ENCODE measurements at regions not wholly inside any gene's neighbourhood (a gene's known extent, or its start where the extent isn't known, plus 50 kb on each side); places are given as distances from the start of the nearest gene placed in this dataset.

GRCh38 chr9:106502930-106503329, 360.0 kb upstream of the ZNF462 start:
- Histone ChIP-seq H4K20me1 (ENCODE audit: insufficient read depth) (no peaks in the 10 kb centered on the region), H3K4me2 (no peak overlapping the region), H2AFZ (ENCODE audit: low read depth) (no peak overlapping the region), H3K36me3 (ENCODE audit: insufficient read depth) (no peaks in the 10 kb centered on the region), H3K27ac (no peak overlapping the region), H3K4me1 (ENCODE audit: low read depth, poor library complexity, severe bottlenecking) (no peaks in the 10 kb centered on the region), H3K27me3 (ENCODE audit: insufficient read depth, low read depth) (no peaks in the 10 kb centered on the region), H3K4me3 (IDR thresholded peaks at IDR 0.05; ENCODE audit: insufficient read depth, low read depth, low read length) (no peak overlapping the region), H3K79me2 (ENCODE audit: insufficient read depth, low read depth) (no peaks in the 10 kb centered on the region), H3K9ac (no peak overlapping the region)
- no peak for TF ChIP-seq CTCF (conservative IDR thresholded peaks at IDR 0.05; ENCODE audit: low read depth, low read length)

GRCh38 chr9:106503759-106504158, 359.2 kb upstream of the ZNF462 start:
- no peak for TF ChIP-seq CTCF (conservative IDR thresholded peaks at IDR 0.05; ENCODE audit: low read depth, low read length)
- no peaks in the 10 kb centered on the region for H3K4me1 ChIP-seq (ENCODE audit: low read depth, poor library complexity, severe bottlenecking)
- no peaks in the 10 kb centered on the region for H3K27me3 ChIP-seq (ENCODE audit: insufficient read depth, low read depth)
- H3K4me3 ChIP-seq (IDR thresholded peaks at IDR 0.05; ENCODE audit: insufficient read depth, low read depth, low read length): no peak overlapping the region
- H4K20me1 ChIP-seq (ENCODE audit: insufficient read depth): no peaks in the 10 kb centered on the region
- no peaks in the 10 kb centered on the region for H3K79me2 ChIP-seq (ENCODE audit: insufficient read depth, low read depth)
- H3K4me2 ChIP-seq: no peak overlapping the region
- H3K9ac ChIP-seq: no peak overlapping the region
- H3K36me3 ChIP-seq (ENCODE audit: insufficient read depth): no peaks in the 10 kb centered on the region
- no peak overlapping the region for H2AFZ ChIP-seq (ENCODE audit: low read depth)
- no peak overlapping the region for H3K27ac ChIP-seq

- Histone ChIP-seq H3K36me3 (ENCODE audit: insufficient read depth) (no peaks in the 10 kb centered on the region), H3K27ac (no peak overlapping the region), H4K20me1 (ENCODE audit: insufficient read depth) (no peaks in the 10 kb centered on the region), H3K79me2 (ENCODE audit: insufficient read depth, low read depth) (no peaks in the 10 kb centered on the region), H3K27me3 (ENCODE audit: insufficient read depth, low read depth) (no peaks in the 10 kb centered on the region), H2AFZ (ENCODE audit: low read depth) (no peak overlapping the region), H3K9ac (no peak overlapping the region), H3K4me2 (no peak overlapping the region), H3K4me1 (ENCODE audit: low read depth, poor library complexity, severe bottlenecking) (no peaks in the 10 kb centered on the region), H3K4me3 (IDR thresholded peaks at IDR 0.05; ENCODE audit: insufficient read depth, low read depth, low read length) (no peak overlapping the region)
- no peak for TF ChIP-seq CTCF (conservative IDR thresholded peaks at IDR 0.05; ENCODE audit: low read depth, low read length)
These were observed 336.2 kb upstream of the ZNF462 start for GRCh38 chr9:106526716-106527204.

DNA sequence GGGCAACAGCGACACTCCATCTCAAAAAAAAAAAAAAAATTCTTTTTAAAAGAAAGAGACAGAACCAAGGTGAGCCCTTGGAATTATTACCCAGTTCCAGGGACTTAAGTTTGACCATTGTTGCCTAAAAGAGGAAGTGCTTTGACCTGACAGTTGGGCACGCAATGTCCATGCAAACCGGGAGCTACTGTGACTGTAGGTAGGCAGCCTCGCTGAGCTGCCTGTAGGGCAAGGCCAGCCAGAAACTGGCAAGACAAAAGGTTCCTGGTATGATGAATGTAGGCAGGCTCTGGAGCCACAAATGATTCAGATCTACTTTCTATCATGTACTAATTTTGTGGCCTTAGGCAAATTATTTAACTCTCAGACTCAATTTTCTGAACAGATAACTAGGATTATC, 334.8 kb upstream of the ZNF462 start:
- Histone ChIP-seq H2AFZ (ENCODE audit: low read depth) (no peak overlapping the region), H3K36me3 (ENCODE audit: insufficient read depth) (no peaks in the 10 kb centered on the region), H3K27ac (no peak overlapping the region), H4K20me1 (ENCODE audit: insufficient read depth) (no peaks in the 10 kb centered on the region), H3K4me3 (IDR thresholded peaks at IDR 0.05; ENCODE audit: insufficient read depth, low read depth, low read length) (no peak overlapping the region), H3K4me2 (no peak overlapping the region), H3K79me2 (ENCODE audit: insufficient read depth, low read depth) (no peaks in the 10 kb centered on the region), H3K9ac (no peak overlapping the region), H3K4me1 (ENCODE audit: low read depth, poor library complexity, severe bottlenecking) (no peaks in the 10 kb centered on the region), H3K27me3 (ENCODE audit: insufficient read depth, low read depth) (no peaks in the 10 kb centered on the region)
- no peak for TF ChIP-seq CTCF (conservative IDR thresholded peaks at IDR 0.05; ENCODE audit: low read depth, low read length)

Measured in KMS-11 (cell line).